B cell (primary cell): ENCODE measurements at regions not wholly inside any gene's neighbourhood (a gene's known extent, or its start where the extent isn't known, plus 50 kb on each side); places are given as distances from the start of the nearest gene placed in this dataset.

ENCODE experiments used
- ATAC-seq: fragments of 200-7000 bp; cut with Tn5 transposase; one replicate; pipeline ENCODE4 v1.10.0; 2021; ENCODE audit warnings: low read depth, mild to moderate bottlenecking, moderate number of reproducible peaks, moderate library complexity
- CTCF ChIA-PET: fragments of 350-600 bp; sonication (Branson Sonifier 250); formaldehyde crosslinking; loops from one replicate; lab custom pipeline; 2021; ENCODE audit warnings: antibody characterized with exemption, inconsistent platforms; lab: Charles Lee
- POLR2A ChIA-PET: fragments of 350-600 bp; sonication (Branson Sonifier 250); formaldehyde crosslinking; loops from one replicate; lab custom pipeline; 2021; ENCODE audit warnings: antibody characterized with exemption; lab: Charles Lee
- DNase-seq: peaks from one replicate; pipeline ENCODE4 v3.0.0; 2013
- H2AFZ ChIP-seq: 2 replicates; pipeline ENCODE4 v1.6.1; 2012; ENCODE audit warnings: mild to moderate bottlenecking, low read depth, low read length; ENCODE audit not compliant: insufficient read depth, poor library complexity, severe bottlenecking
- H3K27ac ChIP-seq, 2 donors: 1 replicate in 1 of 2; 2 replicates in 1 of 2; pipeline ENCODE4 v1.5.1; 2012 to 2013; ENCODE audit warnings: low read length in 2 of 2, mild to moderate bottlenecking in 2 of 2, moderate library complexity in 1 of 2
- H3K27me3 ChIP-seq, 4 experiments: fragments of 200-600 bp in 1 of 4; sonication (generic) in 1 of 4; replicated peaks in 1 of 4; 1 replicate in 2 of 4; 2 replicates in 2 of 4; pipeline versions ENCODE4 v1.6.1 to v1.7.0; 2013 to 2016; ENCODE audit warnings: low read length in 3 of 4, mild to moderate bottlenecking in 2 of 4, mixed read lengths in 1 of 4, moderate library complexity in 1 of 4; ENCODE audit not compliant: insufficient read depth in 4 of 4, control insufficient read depth in 3 of 4; ENCODE audit errors: control extremely low read depth in 1 of 4
- H3K36me3 ChIP-seq, 2 experiments: replicated peaks in 1 of 2; 1 replicate in 1 of 2; 2 replicates in 1 of 2; pipeline versions ENCODE4 v1.6.1 to v1.7.1; 2013; ENCODE audit warnings: low read length in 1 of 2; ENCODE audit not compliant: insufficient read depth in 2 of 2, control insufficient read depth in 1 of 2; ENCODE audit errors: control extremely low read depth in 1 of 2, extremely low read depth in 1 of 2
- H3K4me1 ChIP-seq, 2 donors: fragments of 200-600 bp in 1 of 2; sonication (generic) in 1 of 2; 1 replicate in 1 of 2; 2 replicates in 1 of 2; pipeline versions ENCODE4 v1.5.1 to v1.6.1; 2013 to 2017; ENCODE audit warnings: low read length in 2 of 2; ENCODE audit not compliant: control insufficient read depth in 2 of 2, insufficient read depth in 2 of 2
- H3K4me2 ChIP-seq: replicated peaks from 2 replicates; pipeline ENCODE3; 2012; ENCODE audit warnings: mild to moderate bottlenecking, low read depth, low read length; ENCODE audit not compliant: poor library complexity, severe bottlenecking
- H3K4me3 ChIP-seq, 5 experiments: fragments of 200-600 bp in 1 of 5; sonication (generic) in 1 of 5; 1 replicate in 3 of 5; 2 replicates in 2 of 5; pipeline versions ENCODE4 v1.5.1 to v1.7.0; 2011 to 2016; ENCODE audit warnings: low read length in 4 of 5, mild to moderate bottlenecking in 4 of 5, low read depth in 2 of 5, control low read depth in 1 of 5, moderate library complexity in 1 of 5; ENCODE audit not compliant: insufficient read depth in 1 of 5; ENCODE audit errors: control extremely low read depth in 1 of 5, extremely low read depth in 1 of 5
- H3K79me2 ChIP-seq: fragments of 200-600 bp; sonication (generic); one replicate; pipeline ENCODE4 v1.6.0; 2016; ENCODE audit warnings: low read length; ENCODE audit not compliant: control insufficient read depth, insufficient read depth
- H3K9ac ChIP-seq: fragments of 200-600 bp; sonication (generic); 2 replicates; pipeline ENCODE4 v1.6.1; 2017; ENCODE audit warnings: mild to moderate bottlenecking, low read length, moderate library complexity
- H3K9me3 ChIP-seq, 3 donors: one replicate each; pipeline versions ENCODE4 v1.6.1 to v1.7.1; 2013; ENCODE audit warnings: low read length in 2 of 3; ENCODE audit not compliant: control insufficient read depth in 2 of 3, insufficient read depth in 1 of 3; ENCODE audit errors: control extremely low read depth in 1 of 3
- H4K20me1 ChIP-seq: 2 replicates; pipeline ENCODE4 v1.6.0; 2012; ENCODE audit warnings: mild to moderate bottlenecking, low read length; ENCODE audit not compliant: insufficient read depth, control insufficient read depth, poor library complexity, severe bottlenecking
- H3K27ac Mint-ChIP-seq: one replicate; pipeline ENCODE4 v1.8.0; 2021; ENCODE audit warnings: mixed read lengths
- H3K27me3 Mint-ChIP-seq: one replicate; pipeline ENCODE4 v1.8.0; 2021; ENCODE audit warnings: mixed read lengths
- H3K4me1 Mint-ChIP-seq: one replicate; pipeline ENCODE4 v1.8.0; 2021; ENCODE audit warnings: mixed read lengths
- H3K4me3 Mint-ChIP-seq: one replicate; pipeline ENCODE4 v1.8.0; 2021; ENCODE audit warnings: mixed read lengths
- H3K9me3 Mint-ChIP-seq: one replicate; pipeline ENCODE4 v1.8.0; 2022; ENCODE audit warnings: mixed read lengths; ENCODE audit not compliant: insufficient read depth
- EZH2 ChIP-seq: IDR thresholded peaks from 2 replicates; pipeline ENCODE4 v1.6.1; 2012; ENCODE audit warnings: borderline replicate concordance, low read depth, mild to moderate bottlenecking, moderate library complexity, low read length; ENCODE audit not compliant: insufficient read depth, poor library complexity, severe bottlenecking
- WGBS: methylation state at CpG from one replicate; pipeline ENCODE4 v1.1.5; 2013; ENCODE audit warnings: missing lambda C conversion rate; ENCODE audit not compliant: insufficient coverage; 5-methylcytosine and 5-hydroxymethylcytosine counted together
- intact Hi-C: fragments of 100-400 bp; cut with micrococcal nuclease; formaldehyde crosslinking; loops from one replicate; pipeline ENCODE4 v1.10.0; 2022
- TF ChIP-seq, protein P1 (sequence below): fragments of 200-600 bp; IDR thresholded peaks from one replicate; pipeline ENCODE4 v1.8.0; 2022; ENCODE audit warnings: antibody characterized with exemption, mild to moderate bottlenecking

DNA sequence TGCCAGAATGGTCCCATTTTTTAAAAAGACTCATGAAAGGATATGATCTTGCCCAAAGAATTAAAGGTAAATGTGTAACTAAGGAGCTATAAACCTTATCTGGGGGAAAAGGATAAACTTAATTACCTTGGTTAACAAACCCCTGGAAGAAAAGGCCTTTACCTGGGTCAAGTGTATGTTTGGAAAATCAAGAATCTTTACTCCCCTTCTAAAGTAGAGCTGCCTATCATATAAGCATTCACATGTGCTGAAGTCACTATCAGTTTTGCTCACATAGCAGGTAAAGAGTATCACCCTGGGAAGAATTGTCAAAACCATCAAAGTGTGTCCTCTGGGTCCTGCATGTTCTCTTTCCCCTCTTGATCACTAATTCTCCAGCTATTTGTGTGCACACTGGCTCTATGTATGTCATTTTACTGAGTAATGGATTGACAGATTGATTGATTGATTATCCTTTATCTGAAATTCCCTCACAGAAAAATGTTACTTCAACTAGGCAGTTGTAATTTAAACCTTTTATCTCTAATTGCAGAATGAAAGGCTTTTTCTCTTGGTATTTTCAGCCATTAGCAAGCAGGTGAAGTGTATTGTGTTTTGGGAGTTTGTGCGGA lies 199.4 kb downstream of the NOL4 start:
- Histone ChIP-seq H3K27me3 (no peaks in the 10 kb centered on the region), H3K79me2 (no peaks in the 10 kb centered on the region), H3K4me1 (no peaks in the 10 kb centered on the region), H3K4me2 (no peak overlapping the region), H3K36me3 (no peaks in the 10 kb centered on the region), H4K20me1 (no peaks in the 10 kb centered on the region), H3K9ac (no peak overlapping the region), H3K9me3 (no peaks in the 10 kb centered on the region), H3K4me3 (no peak overlapping the region), H2AFZ (no peak overlapping the region), H3K27ac (no peak overlapping the region)
- CTCF ChIA-PET, result no interaction called here
- Mint-ChIP-seq H3K4me3 (no peak overlapping the region), H3K4me1 (no peaks in the 10 kb centered on the region), H3K9me3 (no peaks in the 10 kb centered on the region), H3K27me3 (no peaks in the 10 kb centered on the region), H3K27ac (no peak overlapping the region)
- no CpG with 5 or more reads among the region's 1 CpG for WGBS
- DNase-seq, result no peak
- ATAC-seq, result no peak
- TF ChIP-seq, protein P1, sequence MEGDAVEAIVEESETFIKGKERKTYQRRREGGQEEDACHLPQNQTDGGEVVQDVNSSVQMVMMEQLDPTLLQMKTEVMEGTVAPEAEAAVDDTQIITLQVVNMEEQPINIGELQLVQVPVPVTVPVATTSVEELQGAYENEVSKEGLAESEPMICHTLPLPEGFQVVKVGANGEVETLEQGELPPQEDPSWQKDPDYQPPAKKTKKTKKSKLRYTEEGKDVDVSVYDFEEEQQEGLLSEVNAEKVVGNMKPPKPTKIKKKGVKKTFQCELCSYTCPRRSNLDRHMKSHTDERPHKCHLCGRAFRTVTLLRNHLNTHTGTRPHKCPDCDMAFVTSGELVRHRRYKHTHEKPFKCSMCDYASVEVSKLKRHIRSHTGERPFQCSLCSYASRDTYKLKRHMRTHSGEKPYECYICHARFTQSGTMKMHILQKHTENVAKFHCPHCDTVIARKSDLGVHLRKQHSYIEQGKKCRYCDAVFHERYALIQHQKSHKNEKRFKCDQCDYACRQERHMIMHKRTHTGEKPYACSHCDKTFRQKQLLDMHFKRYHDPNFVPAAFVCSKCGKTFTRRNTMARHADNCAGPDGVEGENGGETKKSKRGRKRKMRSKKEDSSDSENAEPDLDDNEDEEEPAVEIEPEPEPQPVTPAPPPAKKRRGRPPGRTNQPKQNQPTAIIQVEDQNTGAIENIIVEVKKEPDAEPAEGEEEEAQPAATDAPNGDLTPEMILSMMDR, result no peak
- TF ChIP-seq EZH2, result no peak
- POLR2A ChIA-PET, result no interaction called here
- intact Hi-C loops, result no loop called here

DNA sequence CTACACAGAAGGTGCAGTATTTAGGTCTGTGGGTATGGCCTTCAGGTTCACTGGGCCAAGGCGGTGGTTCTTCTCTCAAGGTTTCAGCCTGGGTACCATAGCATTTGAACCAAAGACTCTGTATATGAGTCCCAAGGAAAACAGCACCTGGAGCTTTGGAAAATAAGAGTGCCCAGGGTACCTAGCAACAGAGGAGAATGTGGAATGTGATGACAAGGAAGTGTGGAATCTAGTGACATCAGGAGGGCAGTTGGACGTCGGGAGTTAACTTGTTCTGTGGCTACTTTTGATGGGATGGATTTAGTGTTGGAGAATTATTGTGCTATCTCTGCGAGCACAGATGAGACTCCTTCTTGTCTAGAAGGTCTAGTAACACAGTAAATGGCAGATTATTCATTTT lies 201.2 kb downstream of the NOL4 start:
- Histone ChIP-seq H3K9ac (no peak overlapping the region), H3K27me3 (no peaks in the 10 kb centered on the region), H3K36me3 (no peaks in the 10 kb centered on the region), H3K79me2 (no peaks in the 10 kb centered on the region), H3K27ac (no peak overlapping the region), H3K4me1 (no peaks in the 10 kb centered on the region), H2AFZ (no peak overlapping the region), H3K4me3 (no peak overlapping the region), H3K4me2 (no peak overlapping the region), H4K20me1 (no peaks in the 10 kb centered on the region), H3K9me3 (no peaks in the 10 kb centered on the region)
- H3K4me3 Mint-ChIP-seq, result no peak overlapping the region
- H3K27ac Mint-ChIP-seq, result no peak overlapping the region
- 84% methylated on average over 3 of the region's 4 CpGs for WGBS
- no peaks in the 10 kb centered on the region for H3K27me3 Mint-ChIP-seq
- H3K9me3 Mint-ChIP-seq, result no peaks in the 10 kb centered on the region
- TF ChIP-seq EZH2, result no peak
- TF ChIP-seq, protein P1, result no peak
- H3K4me1 Mint-ChIP-seq, result no peaks in the 10 kb centered on the region
- POLR2A ChIA-PET, result no interaction called here
- intact Hi-C loops, result no loop called here
- DNase-seq (no peak), ATAC-seq (no peak)
- CTCF ChIA-PET, result no interaction called here
